Esophagus squamous epithelium (tissue), 4 donors: ENCODE measurements at regions not wholly inside any gene's neighbourhood (a gene's known extent, or its start where the extent isn't known, plus 50 kb on each side); places are given as distances from the start of the nearest gene placed in this dataset.
"Not testable (repeated sequence)": the region's sequence is repeated elsewhere in the genome, so short reads cannot be mapped to it uniquely, and the experiment has no call there.

Source experiments
- CTCF ChIP-seq, 6 experiments: fragments of 450-650 bp in 4 of 6; fragments of 200-600 bp in 2 of 6; sonication (generic) in 2 of 6; IDR thresholded peaks; one replicate each; pipeline ENCODE4 v1.5.1; 2016 to 2019; ENCODE audit warnings: antibody characterized with exemption in 6 of 6, mild to moderate bottlenecking in 4 of 6, moderate library complexity in 4 of 6
- POLR2A ChIP-seq, 4 donors: fragments of 450-650 bp; IDR thresholded peaks; one replicate each; pipeline ENCODE4 v1.6.1; 2017; ENCODE audit warnings: antibody characterized with exemption in 4 of 4, mild to moderate bottlenecking in 4 of 4, moderate library complexity in 3 of 4

DNA sequence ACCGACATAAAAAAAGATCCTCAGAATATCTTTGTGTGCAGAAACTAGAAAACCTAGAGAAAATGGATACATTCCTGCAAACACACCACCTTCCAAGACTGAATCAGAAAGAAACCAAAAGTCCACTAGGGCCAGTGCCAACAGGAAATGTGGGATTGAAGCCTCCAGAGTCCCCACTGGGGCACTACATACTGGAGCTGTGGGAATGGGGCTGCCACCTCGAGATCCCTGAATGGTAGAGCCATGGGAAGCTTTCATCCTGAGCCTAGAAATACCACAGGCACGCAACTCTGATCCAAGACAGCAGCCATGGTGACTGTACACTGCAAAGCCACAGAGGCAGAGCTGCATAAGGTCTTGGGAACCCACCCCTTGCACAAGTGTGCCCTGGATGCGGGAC lies 111.6 kb upstream of the TPTE start:
- not testable (repeated sequence) for TF ChIP-seq CTCF, POLR2A (IDR thresholded peaks at IDR 0.05)
